Stomach (tissue), 8 donors: ENCODE measurements at regions not wholly inside any gene's neighbourhood (a gene's known extent, or its start where the extent isn't known, plus 50 kb on each side); places are given as distances from the start of the nearest gene placed in this dataset.

Experiments
- DNase-seq, 2 donors: peaks; one replicate each; pipeline versions ENCODE4 v3.0.0 to v3.0.0-alpha.2; 2013 to 2019
- H3K27ac ChIP-seq, 5 donors: fragments of 200-600 bp in 4 of 5; sonication (generic) in 4 of 5; one replicate each; pipeline ENCODE4 v1.5.1; 2013 to 2019; ENCODE audit warnings: mild to moderate bottlenecking in 1 of 5, moderate library complexity in 1 of 5
- H3K27me3 ChIP-seq, 3 donors: fragments of 200-600 bp; sonication (generic); one replicate each; pipeline ENCODE4 v1.5.1; 2017 to 2019; ENCODE audit warnings: mixed run types in 1 of 3
- H3K36me3 ChIP-seq, 4 donors: fragments of 200-600 bp; sonication (generic); 1 replicate in 3 of 4; 2 replicates in 1 of 4; pipeline ENCODE4 v1.5.1; 2016 to 2019
- H3K4me1 ChIP-seq, 4 donors: fragments of 200-600 bp; sonication (generic); one replicate each; pipeline ENCODE4 v1.5.1; 2016 to 2019
- H3K4me3 ChIP-seq, 4 donors: fragments of 200-600 bp; sonication (generic) in 3 of 4; one replicate each; pipeline ENCODE4 v1.5.1; 2016 to 2019; ENCODE audit warnings: mild to moderate bottlenecking in 1 of 4
- H3K9me3 ChIP-seq, 4 donors: fragments of 200-600 bp; sonication (generic); one replicate each; pipeline ENCODE4 v1.5.1; 2016 to 2019
- EP300 ChIP-seq: sonication (generic); formaldehyde crosslinking; IDR thresholded peaks from one replicate; pipeline ENCODE4 v1.6.1; 2017; ENCODE audit warnings: antibody characterized with exemption
- POLR2A ChIP-seq, 4 donors: fragments of 450-650 bp; IDR thresholded peaks; one replicate each; pipeline ENCODE4 v1.6.1; 2016; ENCODE audit warnings: antibody characterized with exemption in 4 of 4, control low read depth in 2 of 4, mild to moderate bottlenecking in 1 of 4, moderate library complexity in 1 of 4
- POLR2AphosphoS5 ChIP-seq, 3 donors: sonication (generic); formaldehyde crosslinking; IDR thresholded peaks; one replicate each; pipeline ENCODE4 v1.6.1; 2016; ENCODE audit warnings: antibody characterized with exemption in 3 of 3
- WGBS, 5 donors: extraction: QIAGEN DNeasy Blood & Tissue Kit in 3 of 5; methylation state at CpG; one replicate each; pipeline versions ENCODE4 v1.1.5 to v1.1.7; 2013 to 2018; 5-methylcytosine and 5-hydroxymethylcytosine counted together
- intact Hi-C: fragments of 100-400 bp; cut with DNase I; formaldehyde crosslinking; loops from one replicate; pipeline ENCODE4 v1.15.1; 2023; ENCODE audit warnings: low total_unique reads
- TF ChIP-seq, protein P1 (sequence below), 7 experiments: fragments of 450-650 bp in 4 of 7; fragments of 200-600 bp in 3 of 7; sonication (generic) in 3 of 7; IDR thresholded peaks; one replicate each; pipeline ENCODE4 v1.5.1; 2016 to 2019; ENCODE audit warnings: antibody characterized with exemption in 7 of 7, control low read depth in 2 of 7, mild to moderate bottlenecking in 1 of 7
- donor health status: healthy with polysubstance abuse.
- donor health status: Bipolar disorder and iron deficiency.
- donor health status: healthy.

DNA sequence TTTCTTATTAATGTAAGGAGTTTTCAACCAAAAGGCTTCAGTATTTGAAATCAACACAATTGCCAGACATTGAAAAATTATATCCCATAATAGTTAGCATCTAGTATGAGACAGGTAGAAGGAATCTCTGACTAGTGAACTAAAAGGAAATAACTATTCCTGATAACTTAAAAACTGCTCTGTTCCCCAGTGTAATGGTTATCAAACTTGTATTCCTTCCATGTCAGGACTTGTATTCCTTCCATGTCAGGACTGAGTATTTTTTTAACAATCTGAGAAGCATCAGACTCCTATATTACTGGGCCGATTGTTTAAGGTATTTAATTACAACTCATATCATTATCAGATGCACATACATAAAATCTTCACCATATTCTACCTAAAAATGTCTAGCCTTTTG lies 238.5 kb downstream of the HNMT start:
- no peak for DNase-seq
- TF ChIP-seq, protein P1, sequence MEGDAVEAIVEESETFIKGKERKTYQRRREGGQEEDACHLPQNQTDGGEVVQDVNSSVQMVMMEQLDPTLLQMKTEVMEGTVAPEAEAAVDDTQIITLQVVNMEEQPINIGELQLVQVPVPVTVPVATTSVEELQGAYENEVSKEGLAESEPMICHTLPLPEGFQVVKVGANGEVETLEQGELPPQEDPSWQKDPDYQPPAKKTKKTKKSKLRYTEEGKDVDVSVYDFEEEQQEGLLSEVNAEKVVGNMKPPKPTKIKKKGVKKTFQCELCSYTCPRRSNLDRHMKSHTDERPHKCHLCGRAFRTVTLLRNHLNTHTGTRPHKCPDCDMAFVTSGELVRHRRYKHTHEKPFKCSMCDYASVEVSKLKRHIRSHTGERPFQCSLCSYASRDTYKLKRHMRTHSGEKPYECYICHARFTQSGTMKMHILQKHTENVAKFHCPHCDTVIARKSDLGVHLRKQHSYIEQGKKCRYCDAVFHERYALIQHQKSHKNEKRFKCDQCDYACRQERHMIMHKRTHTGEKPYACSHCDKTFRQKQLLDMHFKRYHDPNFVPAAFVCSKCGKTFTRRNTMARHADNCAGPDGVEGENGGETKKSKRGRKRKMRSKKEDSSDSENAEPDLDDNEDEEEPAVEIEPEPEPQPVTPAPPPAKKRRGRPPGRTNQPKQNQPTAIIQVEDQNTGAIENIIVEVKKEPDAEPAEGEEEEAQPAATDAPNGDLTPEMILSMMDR (IDR thresholded peaks at IDR 0.05): no peak
- TF ChIP-seq POLR2A (IDR thresholded peaks at IDR 0.05): no peak
- no peak for TF ChIP-seq POLR2AphosphoS5 (IDR thresholded peaks at IDR 0.05)
- no peak for TF ChIP-seq EP300
- intact Hi-C loops: no loop called here
- no peaks in the 10 kb centered on the region for H3K36me3 ChIP-seq
- peaks cover 0 to 10% (median 7%) of the 10 kb centered on the region in 4 donors for H3K9me3 ChIP-seq
- WGBS, 5 donors: 89 to 96% (median 91%) methylated on average over 1 of the region's 1 CpG
- no peak overlapping the region for H3K4me3 ChIP-seq
- H3K27me3 ChIP-seq: no peaks in the 10 kb centered on the region
- H3K27ac ChIP-seq: no peak overlapping the region
- H3K4me1 ChIP-seq: no peaks in the 10 kb centered on the region

DNA sequence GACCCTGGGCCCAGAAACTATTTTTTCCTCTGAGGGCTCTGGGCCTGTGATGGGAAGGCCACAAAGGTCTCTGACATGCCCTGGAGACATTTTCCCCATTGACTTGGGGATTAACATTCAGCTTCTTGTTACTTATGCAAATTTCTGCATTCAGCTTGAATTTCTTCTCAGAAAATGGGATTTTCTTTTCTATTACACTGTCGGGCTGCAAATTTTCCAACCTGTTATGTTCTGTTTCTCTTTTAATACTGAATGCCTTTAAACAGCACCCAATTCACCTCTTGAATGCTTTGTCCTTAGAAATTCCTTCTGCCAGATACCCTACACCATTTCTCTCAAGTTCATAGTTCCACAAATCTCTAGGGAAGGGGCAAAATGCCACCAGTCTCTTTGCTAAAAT lies 241.0 kb downstream of the HNMT start:
- intact Hi-C loops: no loop called here
- TF ChIP-seq, protein P1 (IDR thresholded peaks at IDR 0.05): no peak
- TF ChIP-seq POLR2AphosphoS5 (IDR thresholded peaks at IDR 0.05) (no peak), POLR2A (IDR thresholded peaks at IDR 0.05) (no peak), EP300 (no peak)
- 86 to 97% (median 94%) methylated on average over 1 of the region's 1 CpG for WGBS, 5 donors

DNA sequence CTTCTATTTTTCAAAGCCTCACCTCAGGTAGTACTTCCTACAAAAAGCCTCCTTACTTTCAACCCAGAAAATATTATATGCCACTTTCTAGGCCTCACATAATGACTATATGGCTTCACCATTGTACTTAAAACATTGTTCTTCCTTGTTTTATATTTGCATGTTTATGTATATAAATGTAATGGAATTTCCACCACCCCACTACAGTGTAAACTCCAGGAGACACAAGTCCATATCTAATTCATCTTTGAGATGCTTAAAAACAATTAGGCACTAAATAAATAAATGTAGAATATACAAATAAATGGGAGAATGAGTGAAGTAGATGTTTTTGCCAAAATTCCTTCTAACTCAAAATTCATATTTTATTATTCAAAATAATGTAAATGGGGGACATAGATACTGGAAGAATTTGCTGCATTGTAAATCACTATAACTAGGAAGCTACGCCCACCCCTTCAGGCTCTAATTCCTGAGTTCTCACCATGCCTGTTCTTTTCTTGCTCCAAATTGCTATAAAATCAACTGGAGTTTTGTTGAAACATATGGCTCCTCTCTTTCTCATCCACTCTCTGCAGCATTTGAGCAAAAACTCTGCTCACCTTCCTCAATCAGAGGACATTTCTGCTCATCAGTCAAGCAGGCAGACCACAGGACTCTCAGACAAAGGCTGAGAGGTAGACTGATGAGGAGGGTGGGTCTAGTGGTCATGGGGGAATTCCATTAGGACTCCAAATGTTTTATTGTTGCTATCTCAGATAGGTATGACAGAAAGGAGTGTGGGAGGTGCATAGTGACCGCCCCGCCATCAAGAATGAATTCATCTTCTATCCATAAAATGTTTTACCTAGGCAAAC lies 243.0 kb downstream of the HNMT start:
- Histone ChIP-seq H3K4me1 (no peaks in the 10 kb centered on the region), H3K27ac (no peak overlapping the region), H3K9me3 (peaks cover 0 to 10% (median 7%) of the 10 kb centered on the region in 4 donors), H3K27me3 (no peaks in the 10 kb centered on the region), H3K4me3 (no peak overlapping the region), H3K36me3 (no peaks in the 10 kb centered on the region)
- TF ChIP-seq EP300: no peak
- TF ChIP-seq, protein P1 (IDR thresholded peaks at IDR 0.05): no peak
- no peak for TF ChIP-seq POLR2AphosphoS5 (IDR thresholded peaks at IDR 0.05)
- no peak for TF ChIP-seq POLR2A (IDR thresholded peaks at IDR 0.05)
- WGBS, 5 donors: 93 to 97% (median 95%) methylated on average over 3 of the region's 3 CpGs
- intact Hi-C loops: no loop called here
- DNase-seq: no peak

More for the DNA sequence above, 241.0 kb downstream of the HNMT start:
- Histone ChIP-seq H3K4me1 (no peaks in the 10 kb centered on the region), H3K4me3 (no peak overlapping the region), H3K9me3 (peaks cover 0 to 10% (median 7%) of the 10 kb centered on the region in 4 donors), H3K36me3 (no peaks in the 10 kb centered on the region), H3K27me3 (no peaks in the 10 kb centered on the region), H3K27ac (no peak overlapping the region)
- DNase-seq: no peak

DNA sequence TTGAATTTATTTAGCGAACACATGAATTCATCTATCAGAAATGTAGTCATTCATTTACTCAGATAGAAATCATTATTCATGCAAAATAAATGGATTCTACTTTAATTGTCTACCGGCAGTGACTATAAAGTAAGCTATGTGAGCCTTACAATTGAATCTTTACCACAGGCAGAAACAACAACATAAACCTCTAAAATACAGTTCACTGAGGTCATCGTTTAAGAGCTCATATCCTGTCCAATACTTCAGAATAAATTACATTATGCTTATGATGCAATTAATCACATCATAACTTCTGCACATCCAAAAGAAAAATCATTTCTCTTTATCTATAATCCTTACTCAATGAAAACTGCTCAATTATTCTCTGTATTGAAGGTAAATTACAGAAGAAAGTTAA lies 244.7 kb downstream of the HNMT start:
- DNase-seq: no peak
- H3K4me1 ChIP-seq: no peaks in the 10 kb centered on the region
- no peaks in the 10 kb centered on the region for H3K27me3 ChIP-seq
- H3K27ac ChIP-seq: no peak overlapping the region
- no peak overlapping the region for H3K4me3 ChIP-seq
- H3K36me3 ChIP-seq: no peaks in the 10 kb centered on the region
- 79 to 88% (median 83%) methylated on average over 3 of the region's 3 CpGs for WGBS, 5 donors
- H3K9me3 ChIP-seq: peaks cover 0 to 10% (median 7%) of the 10 kb centered on the region in 4 donors
- intact Hi-C loops: no loop called here
- TF ChIP-seq, protein P1 (IDR thresholded peaks at IDR 0.05): no peak
- TF ChIP-seq POLR2AphosphoS5 (IDR thresholded peaks at IDR 0.05) (no peak), EP300 (no peak), POLR2A (IDR thresholded peaks at IDR 0.05) (no peak)
